ENCODE measurements at regions not wholly inside any gene's neighbourhood (a gene's known extent, or its start where the extent isn't known, plus 50 kb on each side); places are given as distances from the start of the nearest gene placed in this dataset.

DNA sequence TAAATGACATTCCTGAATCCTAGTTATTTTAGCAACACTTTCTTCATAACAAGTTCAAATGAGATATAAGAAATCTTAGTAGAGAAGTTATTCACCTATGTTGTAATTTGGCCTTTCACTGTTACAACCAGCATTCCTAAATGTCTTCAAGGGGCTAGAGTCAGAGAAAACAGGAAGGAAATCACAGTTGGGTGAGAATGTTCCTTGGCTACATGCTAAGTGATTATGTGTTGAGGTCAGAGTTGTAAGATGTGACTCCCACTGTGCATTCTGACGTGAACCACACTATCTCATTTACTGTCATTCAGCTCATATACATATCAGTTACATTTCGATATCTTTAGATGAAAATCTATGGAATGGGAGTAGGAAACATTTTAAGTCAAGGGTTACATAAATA, 51.0 kb upstream of the MLIP start:
- no peak for DNase-seq

Measured in NCI-H146 (cell line).